Ectodermal cell (in vitro differentiated cells): ENCODE measurements at regions not wholly inside any gene's neighbourhood (a gene's known extent, or its start where the extent isn't known, plus 50 kb on each side); places are given as distances from the start of the nearest gene placed in this dataset.

Experiments used
- H3K27ac ChIP-seq: 2 replicates; pipeline ENCODE4 v1.7.0; 2013; ENCODE audit warnings: mild to moderate bottlenecking, low read depth, low read length; ENCODE audit not compliant: insufficient read depth, poor library complexity, severe bottlenecking
- H3K27me3 ChIP-seq: 2 replicates; pipeline ENCODE4 v1.7.0; 2013; ENCODE audit warnings: mild to moderate bottlenecking, low read length; ENCODE audit not compliant: insufficient read depth, control insufficient read depth, poor library complexity, severe bottlenecking
- H3K36me3 ChIP-seq: one replicate; pipeline ENCODE4 v1.7.0; 2013; ENCODE audit warnings: low read length; ENCODE audit not compliant: control insufficient read depth, insufficient read depth
- H3K4me1 ChIP-seq: one replicate; pipeline ENCODE4 v1.7.0; 2013; ENCODE audit warnings: low read length; ENCODE audit not compliant: control insufficient read depth, insufficient read depth
- H3K4me3 ChIP-seq: 2 replicates; pipeline ENCODE4 v1.7.0; 2013; ENCODE audit warnings: low read depth, low read length, control low read depth; ENCODE audit not compliant: insufficient read depth
- H3K9me3 ChIP-seq: 2 replicates; pipeline ENCODE4 v1.7.0; 2013; ENCODE audit warnings: mild to moderate bottlenecking, low read length, moderate library complexity; ENCODE audit not compliant: control insufficient read depth
- WGBS, 2 experiments: methylation state at CpG; one replicate each; pipeline ENCODE4 v1.1.7; 2013; ENCODE audit warnings: missing lambda C conversion rate in 2 of 2; 5-methylcytosine and 5-hydroxymethylcytosine counted together

GRCh38 chr14:41419709-41420108 lies 187.0 kb upstream of the LRFN5 start:
- 93 to 94% methylated on average over 4 of the region's 4 CpGs for WGBS, 2 experiments
- H3K4me1 ChIP-seq = no peaks in the 10 kb centered on the region

GRCh38 chr14:41418851-41419250 lies 187.8 kb upstream of the LRFN5 start:
- Histone ChIP-seq H3K9me3 (no peaks in the 10 kb centered on the region), H3K36me3 (no peaks in the 10 kb centered on the region), H3K4me3 (no peak overlapping the region), H3K27me3 (no peaks in the 10 kb centered on the region), H3K27ac (no peak overlapping the region), H3K4me1 (no peaks in the 10 kb centered on the region)
- WGBS, 2 experiments = 50 to 59% methylated on average over 5 of the region's 5 CpGs

More at GRCh38 chr14:41419709-41420108, 187.0 kb upstream of the LRFN5 start:
- no peaks in the 10 kb centered on the region for H3K27me3 ChIP-seq
- no peak overlapping the region for H3K27ac ChIP-seq
- H3K9me3 ChIP-seq = no peaks in the 10 kb centered on the region
- no peak overlapping the region for H3K4me3 ChIP-seq
- no peaks in the 10 kb centered on the region for H3K36me3 ChIP-seq

DNA sequence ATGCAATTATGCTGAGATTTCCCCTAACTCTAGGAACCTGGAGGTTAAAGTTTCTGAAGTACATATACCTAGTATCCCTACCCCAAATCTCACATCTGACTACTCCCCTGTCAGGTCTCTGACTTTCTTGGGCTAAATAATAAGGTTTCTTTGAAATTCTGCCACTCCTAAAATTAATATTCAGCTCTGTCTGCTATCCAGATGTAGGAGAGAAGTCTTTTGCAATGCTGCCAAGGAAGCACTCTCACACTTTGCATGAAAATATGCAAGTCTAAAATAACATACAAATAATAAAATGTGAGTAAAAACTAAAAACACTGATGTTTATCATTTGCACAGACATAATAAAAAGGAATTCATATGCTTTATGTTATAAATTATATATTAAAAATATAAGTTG lies 196.9 kb upstream of the LRFN5 start:
- Histone ChIP-seq H3K4me3 (no peak overlapping the region), H3K4me1 (no peaks in the 10 kb centered on the region), H3K27ac (no peak overlapping the region), H3K27me3 (no peaks in the 10 kb centered on the region), H3K36me3 (no peaks in the 10 kb centered on the region), H3K9me3 (no peaks in the 10 kb centered on the region)

GRCh38 chr14:41404126-41404525 lies 202.6 kb upstream of the LRFN5 start:
- H3K9me3 ChIP-seq = no peaks in the 10 kb centered on the region
- no peaks in the 10 kb centered on the region for H3K36me3 ChIP-seq
- H3K4me1 ChIP-seq = no peaks in the 10 kb centered on the region
- no peak overlapping the region for H3K27ac ChIP-seq
- H3K4me3 ChIP-seq = no peak overlapping the region
- H3K27me3 ChIP-seq = no peaks in the 10 kb centered on the region

GRCh38 chr14:41403360-41403759 lies 203.3 kb upstream of the LRFN5 start:
- Histone ChIP-seq H3K27ac (no peak overlapping the region), H3K9me3 (no peaks in the 10 kb centered on the region), H3K27me3 (no peaks in the 10 kb centered on the region), H3K4me1 (no peaks in the 10 kb centered on the region), H3K36me3 (no peaks in the 10 kb centered on the region), H3K4me3 (no peak overlapping the region)

DNA sequence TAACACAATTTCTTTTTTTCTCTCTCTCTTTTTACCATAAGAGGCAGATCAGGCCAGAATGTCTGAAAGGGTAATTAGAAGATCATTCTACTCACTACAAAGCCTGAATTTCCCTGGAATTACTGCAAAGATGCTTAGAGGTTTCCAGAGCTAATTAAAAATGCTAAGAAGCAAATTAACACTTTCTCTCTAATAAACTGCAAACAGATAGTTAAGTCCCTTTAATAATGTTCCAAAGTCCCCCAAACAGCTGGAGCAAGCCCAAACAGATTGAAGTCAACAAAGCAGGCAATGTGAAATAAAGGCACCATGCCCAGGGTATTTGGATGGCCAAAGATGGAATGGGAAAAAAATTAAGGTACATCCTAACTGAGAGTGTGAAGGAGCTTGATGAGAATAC lies 208.8 kb upstream of the LRFN5 start:
- no peaks in the 10 kb centered on the region for H3K36me3 ChIP-seq
- H3K27me3 ChIP-seq = no peaks in the 10 kb centered on the region
- H3K9me3 ChIP-seq = no peaks in the 10 kb centered on the region
- H3K4me1 ChIP-seq = peaks cover 5% of the 10 kb centered on the region
- H3K27ac ChIP-seq = no peak overlapping the region
- no peak overlapping the region for H3K4me3 ChIP-seq

- Histone ChIP-seq H3K9me3 (no peaks in the 10 kb centered on the region), H3K27ac (no peak overlapping the region), H3K36me3 (no peaks in the 10 kb centered on the region), H3K27me3 (no peaks in the 10 kb centered on the region), H3K4me3 (no peak overlapping the region), H3K4me1 (peaks cover 5% of the 10 kb centered on the region)
- 91 to 93% methylated on average over 6 of the region's 6 CpGs for WGBS, 2 experiments
These were observed 213.2 kb upstream of the LRFN5 start for GRCh38 chr14:41393512-41393911.

DNA sequence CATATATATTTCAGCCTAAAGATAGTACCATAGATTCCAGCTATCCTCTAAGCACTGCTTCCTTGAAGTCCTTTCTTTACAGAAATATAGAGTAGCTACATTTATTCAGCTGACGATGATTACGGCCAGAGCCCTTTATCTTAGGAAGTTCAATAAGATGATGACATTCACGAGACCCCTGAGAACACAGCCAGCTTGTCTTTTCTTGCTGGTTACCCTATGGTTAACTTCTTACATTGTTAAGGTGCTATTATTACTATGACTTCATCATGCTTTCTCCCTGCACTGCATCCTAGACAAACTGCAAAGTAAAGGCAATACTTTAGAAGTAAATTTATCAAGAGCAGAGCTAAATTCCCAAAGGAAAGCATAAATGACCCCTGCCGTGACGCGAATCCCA lies 214.4 kb upstream of the LRFN5 start:
- Histone ChIP-seq H3K27me3 (no peaks in the 10 kb centered on the region), H3K27ac (no peak overlapping the region), H3K36me3 (no peaks in the 10 kb centered on the region), H3K4me1 (no peaks in the 10 kb centered on the region), H3K4me3 (no peak overlapping the region), H3K9me3 (no peaks in the 10 kb centered on the region)
- 95 to 96% methylated on average over 3 to 6 of the region's 6 CpGs for WGBS, 2 experiments

- H3K4me1 ChIP-seq = no peaks in the 10 kb centered on the region
- WGBS, 2 experiments = 100% methylated on average over 1 of the region's 1 CpG
- H3K27ac ChIP-seq = no peak overlapping the region
- no peaks in the 10 kb centered on the region for H3K36me3 ChIP-seq
- no peak overlapping the region for H3K4me3 ChIP-seq
- no peaks in the 10 kb centered on the region for H3K27me3 ChIP-seq
- no peaks in the 10 kb centered on the region for H3K9me3 ChIP-seq
These were observed 217.3 kb upstream of the LRFN5 start for GRCh38 chr14:41389355-41389754.

GRCh38 chr14:41385797-41386196 lies 220.9 kb upstream of the LRFN5 start:
- Histone ChIP-seq H3K27me3 (no peaks in the 10 kb centered on the region), H3K4me1 (no peaks in the 10 kb centered on the region), H3K36me3 (no peaks in the 10 kb centered on the region), H3K9me3 (no peaks in the 10 kb centered on the region), H3K27ac (no peak overlapping the region), H3K4me3 (no peak overlapping the region)
- 86 to 100% methylated on average over 1 of the region's 1 CpG for WGBS, 2 experiments

DNA sequence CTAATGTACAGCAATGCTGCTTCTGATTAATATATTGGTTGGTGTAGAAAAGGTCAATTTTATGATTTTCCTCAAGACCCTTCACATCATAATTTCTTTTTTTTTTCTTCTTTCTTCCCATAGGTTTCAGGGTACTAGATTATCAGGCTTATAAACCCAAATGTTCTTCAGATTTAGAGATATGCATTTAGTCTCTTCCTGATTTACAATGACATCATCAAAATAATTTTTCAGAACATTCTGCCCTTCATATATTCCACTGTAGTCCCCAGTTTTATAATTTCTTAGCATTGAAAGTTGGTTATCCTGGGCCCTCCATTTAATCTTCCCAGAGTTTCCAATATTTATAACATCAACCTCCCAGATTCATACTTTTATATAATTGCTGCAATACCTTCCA lies 226.7 kb upstream of the LRFN5 start:
- no peaks in the 10 kb centered on the region for H3K4me1 ChIP-seq
- H3K9me3 ChIP-seq = no peaks in the 10 kb centered on the region
- H3K4me3 ChIP-seq = no peak overlapping the region
- H3K27me3 ChIP-seq = no peaks in the 10 kb centered on the region
- no peaks in the 10 kb centered on the region for H3K36me3 ChIP-seq
- no peak overlapping the region for H3K27ac ChIP-seq
